A549 (cell line): ENCODE measurements at regions not wholly inside any gene's neighbourhood (a gene's known extent, or its start where the extent isn't known, plus 50 kb on each side); places are given as distances from the start of the nearest gene placed in this dataset.

Experiments used
- ATAC-seq, 2 experiments: fragments of 200-7000 bp in 1 of 2; fragments of >200 bp in 1 of 2; cut with Nextera tagmentation in 1 of 2; cut with Tn5 transposase in 1 of 2; 3 replicates each; pipeline versions ENCODE4 v1.8.0 to v1.9.1; 2018 to 2020; ENCODE audit warnings: mild to moderate bottlenecking in 1 of 2, moderate library complexity in 1 of 2
- CTCF ChIA-PET: fragments of 300-600 bp; sonication (Branson Sonifier 250); formaldehyde crosslinking; extraction: SDS; loops from one replicate; lab custom pipeline; 2021; ENCODE audit warnings: antibody characterized with exemption, inconsistent platforms; lab: Yijun Ruan, JAX
- POLR2A ChIA-PET: fragments of 350-600 bp; formaldehyde crosslinking; extraction: SDS; loops from one replicate; lab custom pipeline; 2021; ENCODE audit warnings: antibody characterized with exemption, inconsistent platforms; lab: Yijun Ruan, JAX
- DNase-seq, 2 experiments: peaks; one replicate each; pipeline versions ENCODE4 v3.0.0 to v3.0.0-alpha.2; 2011 to 2016; ENCODE audit warnings: low read depth in 1 of 2, low spot score in 1 of 2
- FAIRE-seq: peaks from 2 replicates; lab custom pipeline; 2011; peaks lifted over from hg19 to GRCh38; lab: Jason Lieb, UNC
- H3K27ac ChIP-seq, 2 experiments: fragments of >200 bp; sonication (Bioruptor Twin); formaldehyde crosslinking; 3 replicates each; pipeline ENCODE4 v1.5.1; 2016 to 2017
- H3K4me1 ChIP-seq: fragments of >200 bp; sonication (Bioruptor Twin); formaldehyde crosslinking; 3 replicates; pipeline ENCODE4 v1.6.1; 2016
- H3K4me2 ChIP-seq: fragments of >200 bp; sonication (Bioruptor Twin); formaldehyde crosslinking; 3 replicates; pipeline ENCODE4 v1.6.1; 2016
- H3K4me3 ChIP-seq: fragments of >200 bp; sonication (Bioruptor Twin); formaldehyde crosslinking; 3 replicates; pipeline ENCODE4 v1.5.1; 2016
- H3K9me3 ChIP-seq: fragments of >200 bp; sonication (Bioruptor Twin); formaldehyde crosslinking; 3 replicates; pipeline ENCODE4 v1.6.1; 2016
- ATOH8 ChIP-seq: fragments of 250-450 bp; sonication (Bioruptor Pico); IDR thresholded peaks from 2 replicates; pipeline ENCODE4 v1.5.0; 2020; ENCODE audit warnings: low read depth, mild to moderate bottlenecking, moderate library complexity
- CBX2 ChIP-seq: fragments of 200-600 bp; sonication (generic); IDR thresholded peaks from 2 replicates; pipeline ENCODE4 v1.6.1; 2016; ENCODE audit warnings: low read depth, mild to moderate bottlenecking, borderline replicate concordance
- CEBPB ChIP-seq, 2 experiments: fragments of >200 bp in 1 of 2; sonication (Bioruptor Twin) in 1 of 2; formaldehyde crosslinking in 1 of 2; IDR thresholded peaks; 2 replicates each; pipeline ENCODE4 v1.6.1; 2012 to 2016
- CHD4 ChIP-seq: fragments of 200-600 bp; sonication (generic); IDR thresholded peaks from 2 replicates; pipeline ENCODE4 v1.6.1; 2016; ENCODE audit warnings: antibody characterized with exemption, mild to moderate bottlenecking, borderline replicate concordance
- CTCF ChIP-seq: fragments of >200 bp; sonication (Bioruptor Twin); formaldehyde crosslinking; IDR thresholded peaks from 3 replicates; pipeline ENCODE4 v1.5.1; 2016
- E2F6 ChIP-seq: IDR thresholded peaks from 2 replicates; pipeline ENCODE4 v1.6.1; 2012; ENCODE audit warnings: low read depth, borderline replicate concordance
- ELK1 ChIP-seq: fragments of 150-350 bp; IDR thresholded peaks from 2 replicates; pipeline ENCODE4 v1.6.1; 2014; ENCODE audit warnings: low read depth, mild to moderate bottlenecking, low read length
- ESRRA ChIP-seq: fragments of 150-350 bp; IDR thresholded peaks from 2 replicates; pipeline ENCODE4 v1.6.1; 2014; ENCODE audit warnings: mild to moderate bottlenecking, low read length, borderline replicate concordance
- FOSL2 ChIP-seq, 2 experiments: fragments of 450-650 bp in 1 of 2; fragments of >200 bp in 1 of 2; sonication (Bioruptor Twin) in 1 of 2; formaldehyde crosslinking; IDR thresholded peaks; 2 replicates each; pipeline versions ENCODE4 v1.5.0 to v1.6.1; 2016 to 2020; ENCODE audit warnings: mild to moderate bottlenecking in 1 of 2, moderate library complexity in 1 of 2
- GATA3 ChIP-seq: IDR thresholded peaks from 2 replicates; pipeline ENCODE4 v1.6.1; 2012; ENCODE audit warnings: borderline replicate concordance
- HEYL ChIP-seq: fragments of 250-450 bp; sonication (Bioruptor Pico); IDR thresholded peaks from 2 replicates; pipeline ENCODE4 v1.8.0; 2021; ENCODE audit warnings: mild to moderate bottlenecking, moderate library complexity
- HMGXB4 ChIP-seq: fragments of 250-450 bp; sonication (Bioruptor Pico); IDR thresholded peaks from 2 replicates; pipeline ENCODE4 v1.5.0; 2021; ENCODE audit warnings: mild to moderate bottlenecking, moderate library complexity, borderline replicate concordance
- HOXB13 ChIP-seq: fragments of 250-450 bp; sonication (Bioruptor Pico); IDR thresholded peaks from 2 replicates; pipeline ENCODE4 v1.5.0; 2020; ENCODE audit warnings: low read depth, mild to moderate bottlenecking, moderate library complexity
- HOXB5 ChIP-seq: fragments of 250-450 bp; sonication (Bioruptor Pico); IDR thresholded peaks from 2 replicates; pipeline ENCODE4 v1.5.0; 2020; ENCODE audit warnings: mild to moderate bottlenecking, moderate library complexity
- JUNB ChIP-seq: fragments of >200 bp; sonication (Bioruptor Twin); formaldehyde crosslinking; IDR thresholded peaks from 2 replicates; pipeline ENCODE4 v1.6.1; 2016
- NFE2L2 ChIP-seq: fragments of 150-350 bp; conservative IDR thresholded peaks from 2 replicates; pipeline ENCODE4 v1.6.1; 2014; ENCODE audit warnings: low read length
- NR3C1 ChIP-seq: fragments of >200 bp; sonication (Bioruptor Twin); formaldehyde crosslinking; IDR thresholded peaks from 3 replicates; pipeline ENCODE4 v1.6.1; 2017
- PBX3 ChIP-seq: IDR thresholded peaks from 2 replicates; pipeline ENCODE4 v1.6.1; 2012
- PHF8 ChIP-seq: fragments of 200-600 bp; sonication (generic); IDR thresholded peaks from 2 replicates; pipeline ENCODE4 v1.6.1; 2016; ENCODE audit warnings: low read depth, mild to moderate bottlenecking, antibody characterized with exemption, moderate library complexity, borderline replicate concordance
- POLR2A ChIP-seq: IDR thresholded peaks from 2 replicates; pipeline ENCODE4 v1.6.1; 2012; ENCODE audit warnings: mild to moderate bottlenecking, low read length
- RAD21 ChIP-seq, 2 experiments: fragments of >200 bp in 1 of 2; sonication (Bioruptor Twin) in 1 of 2; formaldehyde crosslinking in 1 of 2; IDR thresholded peaks in 1 of 2; conservative IDR thresholded peaks in 1 of 2; 2 replicates in 1 of 2; 3 replicates in 1 of 2; pipeline ENCODE4 v1.6.1; 2012 to 2018; ENCODE audit warnings: inconsistent platforms in 1 of 2
- RCOR1 ChIP-seq: fragments of 150-350 bp; IDR thresholded peaks from 2 replicates; pipeline ENCODE4 v1.6.1; 2014; ENCODE audit warnings: antibody characterized with exemption, low read length, low read depth
- RFX5 ChIP-seq: fragments of 450-650 bp; IDR thresholded peaks from 2 replicates; pipeline ENCODE4 v1.7.1; 2014; ENCODE audit warnings: antibody characterized with exemption, mild to moderate bottlenecking, moderate library complexity
- TP53 ChIP-seq: fragments of 250-450 bp; sonication (Bioruptor Pico); IDR thresholded peaks from 2 replicates; pipeline ENCODE4 v1.5.0; 2021; ENCODE audit warnings: mild to moderate bottlenecking, moderate library complexity
- WGBS: methylation state at CpG from one replicate; pipeline ENCODE4 v1.1.6; 2017; ENCODE audit errors: missing lambda C conversion rate; 5-methylcytosine and 5-hydroxymethylcytosine counted together

GRCh38 chr1:5564578-5565257 is 427.5 kb downstream of the NPHP4 start:
- Histone ChIP-seq H3K4me2 (no peak overlapping the region), H3K9me3 (no peaks in the 10 kb centered on the region), H3K4me3 (no peak overlapping the region), H3K27ac (no peak overlapping the region), H3K4me1 (no peaks in the 10 kb centered on the region)
- TF ChIP-seq CEBPB (IDR thresholded peaks at IDR 0.05) (no peak), ESRRA (no peak), HMGXB4 (CRISPR knock-in tag) (no peak), RFX5 (no peak), POLR2A (no peak), ATOH8 (CRISPR knock-in tag) (no peak)
- FAIRE-seq (no peak), ATAC-seq (no peak), DNase-seq (no peak)
- ChIA-PET CTCF (no interaction called here), POLR2A (no interaction called here)
- 19% methylated on average over 10 of the region's 10 CpGs for WGBS

- no peaks in the 10 kb centered on the region for H3K9me3 ChIP-seq
- no peak overlapping the region for H3K27ac ChIP-seq
- no peaks in the 10 kb centered on the region for H3K4me1 ChIP-seq
- FAIRE-seq: no peak
- ATAC-seq: no peak
- ChIA-PET POLR2A (no interaction called here), CTCF (no interaction called here)
- TF ChIP-seq FOSL2 (IDR thresholded peaks at IDR 0.05) (no peak), FOSL2 (CRISPR knock-in tag; IDR thresholded peaks at IDR 0.05) (no peak), PHF8 (no peak), PBX3 (no peak), RCOR1 (no peak), NFE2L2 (no peak), JUNB (no peak), E2F6 (no peak), GATA3 (no peak), HOXB13 (no peak), CHD4 (no peak), NR3C1 (no peak), HEYL (CRISPR knock-in tag) (no peak), ELK1 (no peak), RAD21 (conservative IDR thresholded peaks at IDR 0.05 in 1 of 2, IDR thresholded peaks at IDR 0.05 in 1 of 2) (no peak), TP53 (CRISPR knock-in tag) (no peak), HOXB5 (CRISPR knock-in tag) (no peak), CBX2 (no peak), CTCF (no peak), HMGXB4 (CRISPR knock-in tag) (no peak)
- H3K4me3 ChIP-seq: no peak overlapping the region
- no peak for DNase-seq
- WGBS: 26% methylated on average over 13 of the region's 14 CpGs
- H3K4me2 ChIP-seq: no peak overlapping the region
Measured at GRCh38 chr1:5563861-5564577, 428.2 kb downstream of the NPHP4 start.
